ENCODE measurements at regions not wholly inside any gene's neighbourhood (a gene's known extent, or its start where the extent isn't known, plus 50 kb on each side); places are given as distances from the start of the nearest gene placed in this dataset.

DNA sequence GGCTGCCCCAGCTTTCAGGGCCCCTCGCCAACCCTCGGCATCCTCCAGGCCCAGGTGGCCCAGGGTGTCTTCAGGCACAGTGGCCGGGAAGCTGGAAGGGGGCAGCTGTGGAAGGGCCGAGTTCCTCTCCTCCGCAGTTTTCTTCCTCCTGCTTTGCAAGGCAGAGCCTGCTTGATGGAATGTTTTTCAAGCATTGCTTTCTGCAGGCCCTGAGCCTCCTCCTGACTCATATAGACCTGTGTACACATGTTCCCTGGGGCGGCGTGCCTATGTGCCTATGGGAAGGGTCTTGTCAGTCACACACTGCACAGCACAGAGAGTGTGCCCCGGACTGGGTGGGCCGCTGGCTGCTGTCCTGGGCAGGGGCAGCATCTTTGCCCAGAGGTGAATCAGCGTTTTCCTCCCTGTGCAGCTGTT lies 107.5 kb downstream of the ERMARD start:
- Histone ChIP-seq H4K20me1 (replicated peaks; ENCODE audit: control insufficient read depth, extremely low read depth, insufficient read depth, low read length) (no peaks in the 10 kb centered on the region), H3K36me3 (ENCODE audit: control insufficient read depth in 2 of 2, extremely low read depth in 1 of 2, insufficient read depth in 2 of 2, low read length in 2 of 2) (no peaks in the 10 kb centered on the region), H3K4me3 (replicated peaks in 1 of 3; ENCODE audit: insufficient read depth in 1 of 3, low read depth in 1 of 3, low read length in 3 of 3) (no peak overlapping the region), H3K79me2 (ENCODE audit: control insufficient read depth, insufficient read depth, low read length) (no peaks in the 10 kb centered on the region), H3K4me2 (ENCODE audit: insufficient read depth, low read length) (no peak overlapping the region), H2AFZ (ENCODE audit: low read depth, low read length) (no peak overlapping the region), H3K4me1 (ENCODE audit: control insufficient read depth, extremely low read depth, insufficient read depth, low read length) (no peaks in the 10 kb centered on the region), H3K27ac (ENCODE audit: insufficient read depth, low read depth, low read length) (no peak overlapping the region), H3K9me1 (replicated peaks; ENCODE audit: control insufficient read depth, extremely low read depth, insufficient read depth, low read length) (no peaks in the 10 kb centered on the region), H3K9me3 (replicated peaks; ENCODE audit: control insufficient read depth, insufficient read depth, low read length) (no peaks in the 10 kb centered on the region), H3K27me3 (ENCODE audit: control insufficient read depth in 2 of 2, insufficient read depth in 2 of 2, low read length in 2 of 2) (no peaks in the 10 kb centered on the region), H3K9ac (replicated peaks; ENCODE audit: extremely low read depth, insufficient read depth, low read length) (no peak overlapping the region)
- ChIA-PET POLR2A (no interaction called here), CTCF (interaction anchor here (0.9 kb wide), 1 partner anchor 25 kb away, joined by 4 read pairs; no protein-coding TSS in a partner anchor)
- no TSS peak for BruUV-seq (replicated peaks)
- intact Hi-C loops (cut with micrococcal nuclease), result no loop called here
- dilution Hi-C loops (cut with MboI; ENCODE audit: extremely low pct_ligation_motif_present, low sequenced_read_pairs), result no loop called here
- FAIRE-seq, result no peak
- no peak for TF ChIP-seq JUN (IDR thresholded peaks at IDR 0.05; ENCODE audit: borderline replicate concordance, insufficient read depth, insufficient read length, low read depth)
- no peak for TF ChIP-seq GATA2 (IDR thresholded peaks at IDR 0.05; ENCODE audit: insufficient read depth, insufficient read length, low read depth, low read length)
- no peak for TF ChIP-seq POLR2AphosphoS5 (IDR thresholded peaks at IDR 0.05; ENCODE audit: insufficient read depth, low read depth, low read length)
- no peak for TF ChIP-seq POLR2A (IDR thresholded peaks at IDR 0.05; ENCODE audit: low read depth, low read length)
- TF ChIP-seq, protein P1, sequence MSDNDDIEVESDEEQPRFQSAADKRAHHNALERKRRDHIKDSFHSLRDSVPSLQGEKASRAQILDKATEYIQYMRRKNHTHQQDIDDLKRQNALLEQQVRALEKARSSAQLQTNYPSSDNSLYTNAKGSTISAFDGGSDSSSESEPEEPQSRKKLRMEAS (IDR thresholded peaks at IDR 0.05; ENCODE audit: insufficient read depth, insufficient read length), result no peak
- no peak for TF ChIP-seq MYC (IDR thresholded peaks at IDR 0.05; ENCODE audit: low read depth, low read length)
- TF ChIP-seq, protein P2, sequence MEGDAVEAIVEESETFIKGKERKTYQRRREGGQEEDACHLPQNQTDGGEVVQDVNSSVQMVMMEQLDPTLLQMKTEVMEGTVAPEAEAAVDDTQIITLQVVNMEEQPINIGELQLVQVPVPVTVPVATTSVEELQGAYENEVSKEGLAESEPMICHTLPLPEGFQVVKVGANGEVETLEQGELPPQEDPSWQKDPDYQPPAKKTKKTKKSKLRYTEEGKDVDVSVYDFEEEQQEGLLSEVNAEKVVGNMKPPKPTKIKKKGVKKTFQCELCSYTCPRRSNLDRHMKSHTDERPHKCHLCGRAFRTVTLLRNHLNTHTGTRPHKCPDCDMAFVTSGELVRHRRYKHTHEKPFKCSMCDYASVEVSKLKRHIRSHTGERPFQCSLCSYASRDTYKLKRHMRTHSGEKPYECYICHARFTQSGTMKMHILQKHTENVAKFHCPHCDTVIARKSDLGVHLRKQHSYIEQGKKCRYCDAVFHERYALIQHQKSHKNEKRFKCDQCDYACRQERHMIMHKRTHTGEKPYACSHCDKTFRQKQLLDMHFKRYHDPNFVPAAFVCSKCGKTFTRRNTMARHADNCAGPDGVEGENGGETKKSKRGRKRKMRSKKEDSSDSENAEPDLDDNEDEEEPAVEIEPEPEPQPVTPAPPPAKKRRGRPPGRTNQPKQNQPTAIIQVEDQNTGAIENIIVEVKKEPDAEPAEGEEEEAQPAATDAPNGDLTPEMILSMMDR (IDR thresholded peaks at IDR 0.05; ENCODE audit: extremely low read depth in 1 of 2, insufficient read depth in 1 of 2, low read depth in 1 of 2, low read length in 2 of 2), result no peak
- no peak for TF ChIP-seq EZH2 (IDR thresholded peaks at IDR 0.05; ENCODE audit: borderline replicate concordance, low read depth, low read length, severe bottlenecking)
- TF ChIP-seq FOS (IDR thresholded peaks at IDR 0.05; ENCODE audit: borderline replicate concordance, insufficient read depth, low read length), result no peak
- no peak for DNase-seq (ENCODE audit: low read depth, low spot score)
